ENCODE measurements at regions not wholly inside any gene's neighbourhood (a gene's known extent, or its start where the extent isn't known, plus 50 kb on each side); places are given as distances from the start of the nearest gene placed in this dataset.
"Not testable (repeated sequence)": the region's sequence is repeated elsewhere in the genome, so short reads cannot be mapped to it uniquely, and the experiment has no call there.

GRCh38 chr11:71774603-71775222, 58.3 kb upstream of the DEFB108B start:
- no peak for TF ChIP-seq CTCF (IDR thresholded peaks at IDR 0.05; ENCODE audit: low read depth, low read length, missing control alignments)
- no peak overlapping the region for H3K4me3 ChIP-seq (ENCODE audit: low read depth, low read length)
- no peak for DNase-seq (ENCODE audit: low read depth)

GRCh38 chr11:71780116-71780515, 52.9 kb upstream of the DEFB108B start:
- DNase-seq (ENCODE audit: low read depth); H3K4me3 ChIP-seq (ENCODE audit: low read depth, low read length): not testable (repeated sequence)

GRCh38 chr11:71780771-71781170, 52.2 kb upstream of the DEFB108B start:
- not testable (repeated sequence) for DNase-seq (ENCODE audit: low read depth); H3K4me3 ChIP-seq (ENCODE audit: low read depth, low read length)

GRCh38 chr11:71781491-71781890, 51.5 kb upstream of the DEFB108B start:
- H3K4me3 ChIP-seq (ENCODE audit: low read depth, low read length); DNase-seq (ENCODE audit: low read depth): not testable (repeated sequence)

GRCh38 chr11:71782229-71782861, 50.7 kb upstream of the DEFB108B start:
- DNase-seq (ENCODE audit: low read depth); H3K4me3 ChIP-seq (ENCODE audit: low read depth, low read length): not testable (repeated sequence)

GRCh38 chr11:71783191-71783590, 49.8 kb upstream of the DEFB108B start:
- DNase-seq (ENCODE audit: low read depth): not testable (repeated sequence)

More at GRCh38 chr11:71783191-71783590, 49.8 kb upstream of the DEFB108B start:
- H3K4me3 ChIP-seq (ENCODE audit: low read depth, low read length): not testable (repeated sequence)

All from GM12864 (cell line).